ENCODE measurements at regions not wholly inside any gene's neighbourhood (a gene's known extent, or its start where the extent isn't known, plus 50 kb on each side); places are given as distances from the start of the nearest gene placed in this dataset.

DNA sequence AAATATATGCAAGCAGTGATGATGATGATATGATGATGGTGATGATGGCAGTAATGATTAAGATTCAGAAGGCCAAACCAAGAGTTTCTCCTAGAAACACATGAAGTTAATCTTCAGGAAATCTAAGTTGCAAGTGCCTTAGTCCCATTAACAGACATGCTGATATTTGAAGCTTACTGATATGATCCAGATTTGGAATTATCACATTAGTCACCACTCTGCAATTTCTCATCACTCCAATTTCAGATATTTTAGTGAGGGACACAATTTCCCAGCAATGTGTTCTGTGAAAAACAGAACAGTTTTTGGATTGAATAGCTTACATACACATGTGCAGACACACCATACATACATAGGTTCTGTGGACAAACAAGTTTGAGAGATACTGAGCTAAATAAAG lies 411.4 kb upstream of the FAT3 start:
- H3K27ac ChIP-seq (ENCODE audit: extremely low read depth, low read depth, low read length): no peak overlapping the region
- H3K36me3 ChIP-seq (ENCODE audit: control insufficient read depth in 2 of 2, insufficient read depth in 1 of 2, low read length in 2 of 2): no peaks in the 10 kb centered on the region
- TF ChIP-seq ZNF354C (tag by site-specific recombination; IDR thresholded peaks at IDR 0.05; ENCODE audit: borderline replicate concordance, low read depth): no peak
- TF ChIP-seq ZNF138 (tag by site-specific recombination; IDR thresholded peaks at IDR 0.05; ENCODE audit: borderline replicate concordance): no peak
- TF ChIP-seq GLI4 (tag by site-specific recombination; IDR thresholded peaks at IDR 0.05): no peak
- no peak for TF ChIP-seq ZNF19 (tag by site-specific recombination; IDR thresholded peaks at IDR 0.05; ENCODE audit: low read depth)
- no peak for TF ChIP-seq SP3 (tag by site-specific recombination; IDR thresholded peaks at IDR 0.05)
- no peak for TF ChIP-seq ZNF37A (tag by site-specific recombination; IDR thresholded peaks at IDR 0.05)
- TF ChIP-seq, protein P1, sequence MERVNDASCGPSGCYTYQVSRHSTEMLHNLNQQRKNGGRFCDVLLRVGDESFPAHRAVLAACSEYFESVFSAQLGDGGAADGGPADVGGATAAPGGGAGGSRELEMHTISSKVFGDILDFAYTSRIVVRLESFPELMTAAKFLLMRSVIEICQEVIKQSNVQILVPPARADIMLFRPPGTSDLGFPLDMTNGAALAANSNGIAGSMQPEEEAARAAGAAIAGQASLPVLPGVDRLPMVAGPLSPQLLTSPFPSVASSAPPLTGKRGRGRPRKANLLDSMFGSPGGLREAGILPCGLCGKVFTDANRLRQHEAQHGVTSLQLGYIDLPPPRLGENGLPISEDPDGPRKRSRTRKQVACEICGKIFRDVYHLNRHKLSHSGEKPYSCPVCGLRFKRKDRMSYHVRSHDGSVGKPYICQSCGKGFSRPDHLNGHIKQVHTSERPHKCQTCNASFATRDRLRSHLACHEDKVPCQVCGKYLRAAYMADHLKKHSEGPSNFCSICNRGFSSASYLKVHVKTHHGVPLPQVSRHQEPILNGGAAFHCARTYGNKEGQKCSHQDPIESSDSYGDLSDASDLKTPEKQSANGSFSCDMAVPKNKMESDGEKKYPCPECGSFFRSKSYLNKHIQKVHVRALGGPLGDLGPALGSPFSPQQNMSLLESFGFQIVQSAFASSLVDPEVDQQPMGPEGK (tag by site-specific recombination; IDR thresholded peaks at IDR 0.05): no peak
- TF ChIP-seq ZBTB17 (tag by site-specific recombination; IDR thresholded peaks at IDR 0.05): no peak
- TF ChIP-seq TRIM28 (IDR thresholded peaks at IDR 0.05; ENCODE audit: borderline replicate concordance, low read length): no peak
- TF ChIP-seq, protein P2, sequence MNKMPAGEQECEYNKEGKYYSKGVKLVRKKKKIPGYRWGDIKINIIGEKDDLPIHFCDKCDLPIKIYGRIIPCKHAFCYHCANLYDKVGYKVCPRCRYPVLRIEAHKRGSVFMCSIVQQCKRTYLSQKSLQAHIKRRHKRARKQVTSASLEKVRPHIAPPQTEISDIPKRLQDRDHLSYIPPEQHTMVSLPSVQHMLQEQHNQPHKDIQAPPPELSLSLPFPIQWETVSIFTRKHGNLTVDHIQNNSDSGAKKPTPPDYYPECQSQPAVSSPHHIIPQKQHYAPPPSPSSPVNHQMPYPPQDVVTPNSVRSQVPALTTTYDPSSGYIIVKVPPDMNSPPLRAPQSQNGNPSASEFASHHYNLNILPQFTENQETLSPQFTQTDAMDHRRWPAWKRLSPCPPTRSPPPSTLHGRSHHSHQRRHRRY (tag by site-specific recombination; IDR thresholded peaks at IDR 0.05): no peak
- no peak for TF ChIP-seq MZF1 (tag by site-specific recombination; IDR thresholded peaks at IDR 0.05; ENCODE audit: borderline replicate concordance)
- TF ChIP-seq ZNF184 (tag by site-specific recombination; IDR thresholded peaks at IDR 0.05): no peak
- TF ChIP-seq ZEB2 (tag by site-specific recombination; IDR thresholded peaks at IDR 0.05): no peak
- no peak for TF ChIP-seq ZNF664 (tag by site-specific recombination; IDR thresholded peaks at IDR 0.05)
- TF ChIP-seq ZFP41 (tag by site-specific recombination; IDR thresholded peaks at IDR 0.05; ENCODE audit: borderline replicate concordance): no peak
- TF ChIP-seq, protein P3, sequence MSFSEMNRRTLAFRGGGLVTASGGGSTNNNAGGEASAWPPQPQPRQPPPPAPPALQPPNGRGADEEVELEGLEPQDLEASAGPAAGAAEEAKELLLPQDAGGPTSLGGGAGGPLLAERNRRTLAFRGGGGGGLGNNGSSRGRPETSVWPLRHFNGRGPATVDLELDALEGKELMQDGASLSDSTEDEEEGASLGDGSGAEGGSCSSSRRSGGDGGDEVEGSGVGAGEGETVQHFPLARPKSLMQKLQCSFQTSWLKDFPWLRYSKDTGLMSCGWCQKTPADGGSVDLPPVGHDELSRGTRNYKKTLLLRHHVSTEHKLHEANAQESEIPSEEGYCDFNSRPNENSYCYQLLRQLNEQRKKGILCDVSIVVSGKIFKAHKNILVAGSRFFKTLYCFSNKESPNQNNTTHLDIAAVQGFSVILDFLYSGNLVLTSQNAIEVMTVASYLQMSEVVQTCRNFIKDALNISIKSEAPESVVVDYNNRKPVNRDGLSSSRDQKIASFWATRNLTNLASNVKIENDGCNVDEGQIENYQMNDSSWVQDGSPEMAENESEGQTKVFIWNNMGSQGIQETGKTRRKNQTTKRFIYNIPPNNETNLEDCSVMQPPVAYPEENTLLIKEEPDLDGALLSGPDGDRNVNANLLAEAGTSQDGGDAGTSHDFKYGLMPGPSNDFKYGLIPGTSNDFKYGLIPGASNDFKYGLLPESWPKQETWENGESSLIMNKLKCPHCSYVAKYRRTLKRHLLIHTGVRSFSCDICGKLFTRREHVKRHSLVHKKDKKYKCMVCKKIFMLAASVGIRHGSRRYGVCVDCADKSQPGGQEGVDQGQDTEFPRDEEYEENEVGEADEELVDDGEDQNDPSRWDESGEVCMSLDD (tag by site-specific recombination; IDR thresholded peaks at IDR 0.05): no peak
- TF ChIP-seq SP2 (tag by site-specific recombination; IDR thresholded peaks at IDR 0.05): no peak
- TF ChIP-seq, protein P4, sequence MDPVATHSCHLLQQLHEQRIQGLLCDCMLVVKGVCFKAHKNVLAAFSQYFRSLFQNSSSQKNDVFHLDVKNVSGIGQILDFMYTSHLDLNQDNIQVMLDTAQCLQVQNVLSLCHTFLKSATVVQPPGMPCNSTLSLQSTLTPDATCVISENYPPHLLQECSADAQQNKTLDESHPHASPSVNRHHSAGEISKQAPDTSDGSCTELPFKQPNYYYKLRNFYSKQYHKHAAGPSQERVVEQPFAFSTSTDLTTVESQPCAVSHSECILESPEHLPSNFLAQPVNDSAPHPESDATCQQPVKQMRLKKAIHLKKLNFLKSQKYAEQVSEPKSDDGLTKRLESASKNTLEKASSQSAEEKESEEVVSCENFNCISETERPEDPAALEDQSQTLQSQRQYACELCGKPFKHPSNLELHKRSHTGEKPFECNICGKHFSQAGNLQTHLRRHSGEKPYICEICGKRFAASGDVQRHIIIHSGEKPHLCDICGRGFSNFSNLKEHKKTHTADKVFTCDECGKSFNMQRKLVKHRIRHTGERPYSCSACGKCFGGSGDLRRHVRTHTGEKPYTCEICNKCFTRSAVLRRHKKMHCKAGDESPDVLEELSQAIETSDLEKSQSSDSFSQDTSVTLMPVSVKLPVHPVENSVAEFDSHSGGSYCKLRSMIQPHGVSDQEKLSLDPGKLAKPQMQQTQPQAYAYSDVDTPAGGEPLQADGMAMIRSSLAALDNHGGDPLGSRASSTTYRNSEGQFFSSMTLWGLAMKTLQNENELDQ (tag by site-specific recombination; IDR thresholded peaks at IDR 0.05; ENCODE audit: low read depth): no peak
- no peaks in the 10 kb centered on the region for H3K4me1 ChIP-seq (ENCODE audit: control insufficient read depth, insufficient read depth, low read length)
- ChIA-PET POLR2A (no interaction called here), CTCF (interaction anchor here (0.7 kb wide), 1 partner anchor 142 kb away, joined by 3 read pairs; no protein-coding TSS in a partner anchor)
- no peaks in the 10 kb centered on the region for H3K9me3 ChIP-seq (ENCODE audit: control insufficient read depth, insufficient read depth, low read depth, low read length)
- no peak overlapping the region for H3K4me3 ChIP-seq (ENCODE audit: low read depth, low read length)

DNA sequence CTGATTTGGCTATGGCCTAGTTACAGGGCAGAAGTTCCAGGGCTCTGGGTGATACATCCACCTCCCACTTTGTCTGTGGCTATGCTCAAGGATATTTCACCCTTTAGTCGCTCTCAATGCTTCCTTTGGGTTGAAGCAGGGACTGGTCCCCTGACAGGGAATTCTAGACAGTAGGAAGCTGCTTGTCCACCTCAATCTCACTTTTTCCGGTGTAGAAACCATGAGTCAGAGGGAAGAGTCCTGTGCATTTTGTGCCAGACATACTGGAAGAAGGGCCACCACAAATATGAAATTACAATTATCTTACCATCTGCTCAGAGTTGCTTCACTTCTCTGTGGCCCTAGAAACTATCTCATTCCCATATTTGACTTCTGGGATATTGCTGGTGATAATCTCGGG lies 413.7 kb upstream of the FAT3 start:
- POLR2A ChIA-PET: no interaction called here

More for the DNA sequence above, 413.7 kb upstream of the FAT3 start:
- Histone ChIP-seq H3K4me1 (ENCODE audit: control insufficient read depth, insufficient read depth, low read length) (no peaks in the 10 kb centered on the region), H3K36me3 (ENCODE audit: control insufficient read depth in 2 of 2, insufficient read depth in 1 of 2, low read length in 2 of 2) (no peaks in the 10 kb centered on the region), H3K9me3 (ENCODE audit: control insufficient read depth, insufficient read depth, low read depth, low read length) (no peaks in the 10 kb centered on the region), H3K4me3 (ENCODE audit: low read depth, low read length) (no peak overlapping the region), H3K27ac (ENCODE audit: extremely low read depth, low read depth, low read length) (no peak overlapping the region)
- TF ChIP-seq ZNF394 (tag by site-specific recombination; IDR thresholded peaks at IDR 0.05; ENCODE audit: borderline replicate concordance) (no peak), ZNF184 (tag by site-specific recombination; IDR thresholded peaks at IDR 0.05) (no peak)
- TF ChIP-seq, protein P5, sequence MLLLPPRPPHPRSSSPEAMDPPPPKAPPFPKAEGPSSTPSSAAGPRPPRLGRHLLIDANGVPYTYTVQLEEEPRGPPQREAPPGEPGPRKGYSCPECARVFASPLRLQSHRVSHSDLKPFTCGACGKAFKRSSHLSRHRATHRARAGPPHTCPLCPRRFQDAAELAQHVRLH (tag by site-specific recombination; IDR thresholded peaks at IDR 0.05): no peak
- TF ChIP-seq, protein P6, sequence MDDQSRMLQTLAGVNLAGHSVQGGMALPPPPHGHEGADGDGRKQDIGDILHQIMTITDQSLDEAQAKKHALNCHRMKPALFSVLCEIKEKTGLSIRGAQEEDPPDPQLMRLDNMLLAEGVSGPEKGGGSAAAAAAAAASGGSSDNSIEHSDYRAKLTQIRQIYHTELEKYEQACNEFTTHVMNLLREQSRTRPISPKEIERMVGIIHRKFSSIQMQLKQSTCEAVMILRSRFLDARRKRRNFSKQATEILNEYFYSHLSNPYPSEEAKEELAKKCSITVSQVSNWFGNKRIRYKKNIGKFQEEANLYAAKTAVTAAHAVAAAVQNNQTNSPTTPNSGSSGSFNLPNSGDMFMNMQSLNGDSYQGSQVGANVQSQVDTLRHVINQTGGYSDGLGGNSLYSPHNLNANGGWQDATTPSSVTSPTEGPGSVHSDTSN (CRISPR knock-in tag; IDR thresholded peaks at IDR 0.05): no peak
- CTCF ChIA-PET: no interaction called here
